Dermis blood vessel endothelial cell (primary cell): ENCODE measurements at regions not wholly inside any gene's neighbourhood (a gene's known extent, or its start where the extent isn't known, plus 50 kb on each side); places are given as distances from the start of the nearest gene placed in this dataset.

Experiments used
- DNase-seq: peaks from one replicate; pipeline ENCODE4 v3.0.0; 2010

GRCh38 chr4:180694875-180695274 lies 1548.3 kb upstream of the TENM3 start:
- no peak for DNase-seq

GRCh38 chr4:180695851-180696250 lies 1547.4 kb upstream of the TENM3 start:
- no peak for DNase-seq

GRCh38 chr4:180696460-180697092 lies 1546.6 kb upstream of the TENM3 start:
- no peak for DNase-seq

GRCh38 chr4:180698550-180699195 lies 1544.5 kb upstream of the TENM3 start:
- no peak for DNase-seq

GRCh38 chr4:180706766-180707165 lies 1536.4 kb upstream of the TENM3 start:
- DNase-seq, result no peak

GRCh38 chr4:180710628-180711337 lies 1532.4 kb upstream of the TENM3 start:
- no peak for DNase-seq

GRCh38 chr4:180717451-180718033 lies 1525.7 kb upstream of the TENM3 start:
- DNase-seq, result no peak

- DNase-seq, result no peak
Measured at GRCh38 chr4:180721356-180721755, 1521.8 kb upstream of the TENM3 start.

- no peak for DNase-seq
Measured at GRCh38 chr4:180726611-180727010, 1516.6 kb upstream of the TENM3 start.

- DNase-seq, result no peak
Measured at GRCh38 chr4:180727478-180727877, 1515.7 kb upstream of the TENM3 start.

- no peak for DNase-seq
Measured at GRCh38 chr4:180734753-180735432, 1508.3 kb upstream of the TENM3 start.

GRCh38 chr4:180741703-180742102 lies 1501.5 kb upstream of the TENM3 start:
- no peak for DNase-seq

- DNase-seq, result no peak
Measured at GRCh38 chr4:180745019-180745418, 1498.2 kb upstream of the TENM3 start.

- no peak for DNase-seq
Measured at GRCh38 chr4:180751009-180751408, 1492.2 kb upstream of the TENM3 start.

GRCh38 chr4:180757927-180758326 lies 1485.3 kb upstream of the TENM3 start:
- no peak for DNase-seq

GRCh38 chr4:180766045-180766444 lies 1477.2 kb upstream of the TENM3 start:
- no peak for DNase-seq

- DNase-seq, result no peak
Measured at GRCh38 chr4:180766944-180767729, 1476.1 kb upstream of the TENM3 start.

- no peak for DNase-seq
Measured at GRCh38 chr4:180768610-180769009, 1474.6 kb upstream of the TENM3 start.

GRCh38 chr4:180769791-180770190 lies 1473.4 kb upstream of the TENM3 start:
- DNase-seq, result no peak

- no peak for DNase-seq
Measured at GRCh38 chr4:180770265-180770664, 1472.9 kb upstream of the TENM3 start.

GRCh38 chr4:180784940-180785339 lies 1458.3 kb upstream of the TENM3 start:
- DNase-seq, result no peak

GRCh38 chr4:180788729-180789128 lies 1454.5 kb upstream of the TENM3 start:
- no peak for DNase-seq
